Cortex of kidney (tissue), 1 donor: ENCODE measurements at regions not wholly inside any gene's neighbourhood (a gene's known extent, or its start where the extent isn't known, plus 50 kb on each side); places are given as distances from the start of the nearest gene placed in this dataset.
"Not testable (repeated sequence)": the region's sequence is repeated elsewhere in the genome, so short reads cannot be mapped to it uniquely, and the experiment has no call there.

ENCODE experiments used
- DNase-seq: peaks from one replicate; lab custom pipeline; 2025; lab: John Stamatoyannopoulos, UW

DNA sequence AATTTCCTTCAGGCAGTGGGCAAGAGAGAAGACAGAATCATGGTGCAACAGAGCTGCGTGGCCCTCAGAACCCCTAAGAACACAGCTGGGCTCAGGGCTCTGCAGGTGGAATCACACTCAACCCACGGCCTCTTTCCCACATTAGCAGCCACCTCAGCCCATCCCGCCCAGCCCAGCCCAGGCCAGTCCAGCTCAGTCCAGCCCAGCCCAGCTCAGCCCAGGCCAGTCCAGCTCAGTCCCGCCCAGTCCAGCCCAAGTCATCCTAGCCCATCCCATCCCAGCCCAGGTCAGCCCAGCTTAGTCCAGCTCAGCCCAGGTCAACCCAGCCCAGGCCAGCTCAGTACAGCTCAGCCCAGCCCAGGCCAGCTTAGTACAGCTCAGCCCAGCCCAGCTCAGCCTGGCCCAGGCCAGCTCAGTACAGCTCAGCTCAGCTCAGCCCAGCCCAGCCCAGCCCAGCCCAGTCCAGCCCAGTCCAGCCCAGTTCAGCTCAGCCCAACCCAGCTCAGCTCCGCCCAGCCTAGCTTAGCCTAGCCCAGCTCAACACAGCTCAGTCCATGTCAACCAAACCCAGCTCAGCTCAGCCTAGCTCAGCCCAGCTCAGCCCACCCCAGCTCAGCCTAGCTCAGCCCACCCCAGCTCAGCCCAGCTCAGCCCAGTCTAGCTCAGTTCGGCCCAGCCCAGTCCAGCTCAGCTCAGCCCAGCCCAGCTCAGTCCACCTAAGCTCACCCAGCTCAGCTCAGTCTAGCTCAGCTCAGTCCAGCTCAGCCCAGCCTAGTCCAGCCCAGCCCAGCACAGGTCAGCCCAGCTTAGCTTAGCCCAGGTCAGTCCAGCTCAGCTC, 183.1 kb downstream of the TMEM121 start:
- DNase-seq = no peak

- DNase-seq = no peak
Measured at GRCh38 chr14:105710119-105711043, 184.0 kb downstream of the TMEM121 start.

- no peak for DNase-seq
Measured at GRCh38 chr14:105711044-105711620, 184.7 kb downstream of the TMEM121 start.

DNA sequence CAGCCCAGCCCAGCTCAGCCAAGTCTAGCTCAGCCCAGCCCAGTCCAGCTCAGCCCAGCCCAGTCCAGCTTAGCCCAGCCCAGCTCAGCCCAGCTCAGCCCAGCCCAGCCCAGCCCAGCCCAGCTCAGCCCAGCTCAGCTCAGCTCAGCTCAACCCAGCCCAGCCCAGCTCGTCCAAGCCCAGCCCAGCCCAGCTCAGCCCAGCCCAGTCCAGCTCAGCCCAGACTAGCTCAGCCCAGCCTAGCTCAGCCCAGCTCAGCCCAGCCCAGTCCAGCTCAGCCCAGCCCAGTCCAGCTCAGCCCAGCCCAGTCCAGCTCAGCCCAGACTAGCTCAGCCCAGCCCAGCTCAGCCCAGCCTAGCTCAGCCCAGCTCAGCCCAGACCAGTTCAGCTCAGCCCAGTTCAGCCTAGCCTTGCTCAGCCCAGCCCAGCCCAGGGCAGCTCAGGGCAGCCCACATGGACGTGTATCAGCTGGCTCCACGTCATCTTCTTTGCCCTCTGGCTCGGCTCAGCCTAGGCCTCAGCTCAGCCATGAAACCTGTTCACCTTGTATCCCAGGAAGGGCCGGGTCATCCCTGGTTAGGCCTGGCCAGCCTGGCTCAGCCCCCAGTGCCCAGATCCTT, 185.6 kb downstream of the TMEM121 start:
- DNase-seq = no peak

- DNase-seq = not testable (repeated sequence)
Measured at GRCh38 chr14:105712670-105713069, 186.3 kb downstream of the TMEM121 start.

DNA sequence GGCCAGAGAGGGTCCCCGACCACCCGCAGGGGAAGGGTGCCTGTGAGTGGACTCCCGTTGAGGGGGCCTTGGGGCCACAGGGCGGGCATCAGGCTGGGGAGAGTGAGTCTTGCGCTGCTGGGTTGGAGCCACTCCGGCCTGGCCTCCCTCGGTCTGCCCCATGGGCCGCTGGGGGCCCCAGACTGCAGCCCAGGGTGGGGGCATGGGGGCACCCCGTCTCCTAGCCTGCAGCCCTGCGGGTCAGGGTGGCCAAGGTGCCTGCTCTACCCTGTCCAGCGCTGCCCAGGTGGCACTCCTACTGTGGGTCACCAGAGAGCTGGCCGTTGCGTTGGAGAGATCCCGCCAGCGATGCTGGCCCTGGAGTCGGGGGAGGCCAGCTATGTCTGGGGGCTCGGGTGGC, 186.8 kb downstream of the TMEM121 start:
- not testable (repeated sequence) for DNase-seq

DNA sequence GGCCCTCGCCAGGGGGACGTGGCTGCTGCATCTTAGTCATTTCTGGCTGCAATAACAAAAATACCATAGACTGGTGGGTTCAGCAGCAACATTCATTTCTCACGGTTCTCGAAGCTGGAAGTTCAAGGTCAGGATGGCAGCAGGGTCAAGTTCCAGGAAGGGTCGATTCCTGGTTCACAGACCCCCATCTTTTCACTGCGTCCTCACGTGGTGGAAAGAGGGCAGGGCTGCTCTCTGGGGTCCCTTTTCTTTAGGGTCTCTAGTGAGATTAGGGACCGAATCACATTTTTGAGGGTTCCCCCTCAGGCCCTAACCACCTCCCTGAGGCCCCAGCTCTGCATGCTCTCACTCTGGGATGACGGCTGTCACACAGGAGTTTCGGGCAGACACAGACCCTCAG, 187.5 kb downstream of the TMEM121 start:
- DNase-seq = not testable (repeated sequence)

DNA sequence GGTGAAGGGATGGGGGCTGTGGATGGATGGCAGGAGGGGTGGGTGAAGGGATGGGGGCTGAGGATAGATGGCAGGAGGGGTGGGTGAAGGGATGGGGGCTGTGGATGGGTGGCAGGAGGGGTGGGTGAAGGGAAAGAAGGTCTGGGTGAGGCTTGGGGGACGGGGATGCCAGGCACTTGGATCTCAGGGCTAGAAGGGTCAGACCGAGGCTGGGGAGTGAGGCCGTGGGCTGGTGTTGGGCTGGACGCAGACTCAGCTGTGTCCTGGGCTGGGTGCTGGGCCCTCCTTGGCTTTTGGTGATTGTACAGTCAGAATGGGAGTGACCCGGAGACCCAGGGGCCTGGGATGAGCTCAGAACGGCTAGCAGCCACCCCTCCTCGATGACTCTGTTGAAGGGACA, 192.4 kb downstream of the TMEM121 start:
- DNase-seq = not testable (repeated sequence)

GRCh38 chr14:105720106-105720505, 193.7 kb downstream of the TMEM121 start:
- not testable (repeated sequence) for DNase-seq

- DNase-seq = not testable (repeated sequence)
Measured at GRCh38 chr14:105720852-105721601, 194.6 kb downstream of the TMEM121 start.

DNA sequence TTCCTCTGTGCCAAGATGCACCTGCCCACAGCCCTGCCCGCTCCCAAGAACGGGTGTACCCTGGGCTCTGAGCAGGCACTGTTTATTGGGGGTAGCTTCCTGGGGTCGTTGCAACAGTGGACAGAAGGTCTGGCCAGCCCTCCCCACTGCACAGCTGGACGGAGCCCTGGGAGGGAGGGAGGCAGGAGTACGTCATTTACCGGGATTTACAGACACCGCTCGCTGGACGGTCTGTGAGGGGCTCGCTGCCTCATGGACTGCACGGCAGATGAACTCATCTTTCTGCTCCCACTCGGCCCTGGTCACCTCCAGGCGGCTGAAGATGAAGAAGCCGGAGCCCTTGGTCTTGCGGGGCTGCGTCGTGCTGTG, 195.2 kb downstream of the TMEM121 start:
- not testable (repeated sequence) for DNase-seq

GRCh38 chr14:105721996-105722709, 195.8 kb downstream of the TMEM121 start:
- DNase-seq = not testable (repeated sequence)

GRCh38 chr14:105723271-105723670, 196.9 kb downstream of the TMEM121 start:
- not testable (repeated sequence) for DNase-seq

DNA sequence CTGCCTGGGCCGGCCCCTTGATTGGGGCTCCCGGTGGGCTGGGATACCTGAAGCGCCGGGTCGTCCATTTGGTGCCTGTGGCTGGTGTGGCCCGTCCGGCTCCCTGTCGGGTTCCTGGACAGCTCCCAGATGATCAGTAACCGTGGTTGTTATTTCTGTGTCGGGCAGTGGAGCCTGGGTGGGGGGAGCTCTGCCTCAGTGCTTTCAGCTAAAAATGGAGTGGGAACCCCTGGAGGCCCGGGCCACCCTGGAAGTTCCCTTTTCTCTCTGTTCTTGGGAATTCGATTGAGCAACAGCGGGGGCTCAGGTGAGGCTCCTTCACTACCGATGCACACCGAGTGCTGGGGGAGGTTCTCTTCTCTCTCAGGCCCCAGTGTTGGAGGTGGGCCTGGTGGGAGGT, 197.4 kb downstream of the TMEM121 start:
- DNase-seq = not testable (repeated sequence)

- not testable (repeated sequence) for DNase-seq
Measured at GRCh38 chr14:105729825-105730368, 203.5 kb downstream of the TMEM121 start.

DNA sequence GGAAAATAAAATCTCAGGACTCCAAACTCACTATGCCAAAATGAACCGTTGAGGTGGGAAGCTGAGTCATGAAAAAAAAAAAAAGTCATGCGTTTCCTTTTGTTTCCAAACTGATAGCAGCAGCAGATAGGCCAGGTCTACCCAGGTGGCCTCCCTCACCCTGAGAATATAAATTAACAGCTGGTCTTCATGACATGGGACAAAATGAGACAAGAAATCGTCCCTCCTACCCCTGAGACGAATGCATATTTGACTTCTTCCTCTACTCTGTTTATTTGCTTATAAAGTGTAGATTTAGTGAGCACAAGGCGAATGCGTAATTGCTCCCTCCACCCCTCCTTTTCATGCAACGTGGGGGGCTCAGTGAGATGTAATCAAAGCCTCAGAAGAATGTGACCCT, 204.3 kb downstream of the TMEM121 start:
- DNase-seq = not testable (repeated sequence)

- not testable (repeated sequence) for DNase-seq
Measured at GRCh38 chr14:105731221-105731985, 205.0 kb downstream of the TMEM121 start.

- DNase-seq = no peak
Measured at GRCh38 chr14:105733081-105734065, 207.0 kb downstream of the TMEM121 start.
